Esophagus (tissue), 2 donors: ENCODE measurements at regions not wholly inside any gene's neighbourhood (a gene's known extent, or its start where the extent isn't known, plus 50 kb on each side); places are given as distances from the start of the nearest gene placed in this dataset.

ENCODE experiments used
- H3K27ac ChIP-seq, 2 donors: one replicate each; pipeline ENCODE4 v1.5.1; 2013; ENCODE audit warnings: low read depth in 2 of 2, mild to moderate bottlenecking in 2 of 2, inconsistent platforms in 1 of 2, low read length in 1 of 2, moderate library complexity in 1 of 2
- H3K27me3 ChIP-seq, 2 donors: one replicate each; pipeline ENCODE4 v1.6.1; 2013; ENCODE audit warnings: low read length in 2 of 2, control low read depth in 1 of 2, mild to moderate bottlenecking in 1 of 2; ENCODE audit not compliant: insufficient read depth in 2 of 2, control insufficient read depth in 1 of 2
- H3K36me3 ChIP-seq, 2 donors: one replicate each; pipeline ENCODE4 v1.6.1; 2013; ENCODE audit warnings: low read length in 1 of 2; ENCODE audit not compliant: control insufficient read depth in 2 of 2, insufficient read depth in 2 of 2
- H3K4me1 ChIP-seq, 2 donors: one replicate each; pipeline ENCODE4 v1.6.1; 2013; ENCODE audit warnings: low read length in 1 of 2; ENCODE audit not compliant: control insufficient read depth in 2 of 2, insufficient read depth in 2 of 2
- H3K4me3 ChIP-seq, 2 donors: one replicate each; pipeline ENCODE4 v1.5.1; 2013; ENCODE audit warnings: low read length in 2 of 2, mild to moderate bottlenecking in 2 of 2, low read depth in 1 of 2, moderate library complexity in 1 of 2
- H3K9me3 ChIP-seq, 2 donors: one replicate each; pipeline ENCODE4 v1.6.1; 2013; ENCODE audit warnings: mild to moderate bottlenecking in 2 of 2, low read depth in 1 of 2, low read length in 1 of 2, moderate library complexity in 1 of 2; ENCODE audit not compliant: control insufficient read depth in 2 of 2, insufficient read depth in 1 of 2
- WGBS, 2 donors: extraction: QIAGEN DNeasy Blood & Tissue Kit; methylation state at CpG; one replicate each; pipeline ENCODE4 v1.1.7; 2013; 5-methylcytosine and 5-hydroxymethylcytosine counted together
- donor health status: healthy with polysubstance abuse.
- donor health status: Bipolar disorder and iron deficiency.

GRCh38 chr2:23134726-23135125, 250.3 kb upstream of the KLHL29 start:
- Histone ChIP-seq H3K27ac (no peak overlapping the region), H3K36me3 (no peaks in the 10 kb centered on the region), H3K4me1 (no peaks in the 10 kb centered on the region), H3K27me3 (no peaks in the 10 kb centered on the region), H3K4me3 (no peak overlapping the region), H3K9me3 (no peaks in the 10 kb centered on the region)
- WGBS, 2 donors, result 69 to 81% methylated on average over 1 of the region's 1 CpG

GRCh38 chr2:23135481-23136100, 249.4 kb upstream of the KLHL29 start:
- no peaks in the 10 kb centered on the region for H3K27me3 ChIP-seq
- H3K4me3 ChIP-seq, result no peak overlapping the region
- no peaks in the 10 kb centered on the region for H3K9me3 ChIP-seq
- 20 to 27% methylated on average over 9 of the region's 9 CpGs for WGBS, 2 donors
- no peaks in the 10 kb centered on the region for H3K36me3 ChIP-seq
- H3K27ac ChIP-seq, result no peak overlapping the region
- no peaks in the 10 kb centered on the region for H3K4me1 ChIP-seq

GRCh38 chr2:23137166-23137565, 247.8 kb upstream of the KLHL29 start:
- Histone ChIP-seq H3K4me1 (no peaks in the 10 kb centered on the region), H3K4me3 (no peak overlapping the region), H3K27ac (no peak overlapping the region), H3K9me3 (no peaks in the 10 kb centered on the region), H3K36me3 (no peaks in the 10 kb centered on the region), H3K27me3 (no peaks in the 10 kb centered on the region)
- WGBS, 2 donors, result 84 to 87% methylated on average over 2 of the region's 2 CpGs

- Histone ChIP-seq H3K27me3 (no peaks in the 10 kb centered on the region), H3K4me1 (no peaks in the 10 kb centered on the region), H3K27ac (no peak overlapping the region), H3K9me3 (no peaks in the 10 kb centered on the region), H3K36me3 (no peaks in the 10 kb centered on the region), H3K4me3 (no peak overlapping the region)
- 79 to 80% methylated on average over 4 of the region's 4 CpGs for whole genome bisulfite sequencing, 2 donors
Observed at GRCh38 chr2:23138701-23139100, 246.3 kb upstream of the KLHL29 start.

- Histone ChIP-seq H3K4me3 (no peak overlapping the region), H3K36me3 (no peaks in the 10 kb centered on the region), H3K27me3 (no peaks in the 10 kb centered on the region), H3K4me1 (no peaks in the 10 kb centered on the region), H3K27ac (no peak overlapping the region), H3K9me3 (no peaks in the 10 kb centered on the region)
Observed at GRCh38 chr2:23145460-23145859, 239.5 kb upstream of the KLHL29 start.

GRCh38 chr2:23146011-23146410, 239.0 kb upstream of the KLHL29 start:
- Histone ChIP-seq H3K36me3 (no peaks in the 10 kb centered on the region), H3K4me1 (no peaks in the 10 kb centered on the region)
- 78 to 80% methylated on average over 2 of the region's 2 CpGs for WGBS, 2 donors

GRCh38 chr2:23148342-23148741, 236.6 kb upstream of the KLHL29 start:
- 79 to 82% methylated on average over 3 of the region's 3 CpGs for WGBS, 2 donors
- H3K27me3 ChIP-seq, result no peaks in the 10 kb centered on the region
- no peaks in the 10 kb centered on the region for H3K9me3 ChIP-seq
- H3K4me1 ChIP-seq, result no peaks in the 10 kb centered on the region
- no peak overlapping the region for H3K27ac ChIP-seq
- no peak overlapping the region for H3K4me3 ChIP-seq
- no peaks in the 10 kb centered on the region for H3K36me3 ChIP-seq

More at GRCh38 chr2:23146011-23146410, 239.0 kb upstream of the KLHL29 start:
- no peak overlapping the region for H3K4me3 ChIP-seq
- no peaks in the 10 kb centered on the region for H3K9me3 ChIP-seq
- no peaks in the 10 kb centered on the region for H3K27me3 ChIP-seq
- H3K27ac ChIP-seq, result no peak overlapping the region

GRCh38 chr2:23149777-23150176, 235.2 kb upstream of the KLHL29 start:
- Histone ChIP-seq H3K36me3 (no peaks in the 10 kb centered on the region), H3K4me1 (no peaks in the 10 kb centered on the region), H3K9me3 (no peaks in the 10 kb centered on the region), H3K27me3 (no peaks in the 10 kb centered on the region), H3K27ac (no peak overlapping the region), H3K4me3 (no peak overlapping the region)
- 49 to 52% methylated on average over 2 of the region's 2 CpGs for WGBS, 2 donors

GRCh38 chr2:23153484-23153883, 231.5 kb upstream of the KLHL29 start:
- no peaks in the 10 kb centered on the region for H3K27me3 ChIP-seq
- H3K9me3 ChIP-seq, result no peaks in the 10 kb centered on the region
- H3K36me3 ChIP-seq, result no peaks in the 10 kb centered on the region
- H3K4me1 ChIP-seq, result no peaks in the 10 kb centered on the region
- no peak overlapping the region for H3K4me3 ChIP-seq
- 85 to 90% methylated on average over 3 of the region's 3 CpGs for WGBS, 2 donors
- no peak overlapping the region for H3K27ac ChIP-seq

GRCh38 chr2:23155022-23155421, 230.0 kb upstream of the KLHL29 start:
- no peaks in the 10 kb centered on the region for H3K9me3 ChIP-seq
- no peaks in the 10 kb centered on the region for H3K27me3 ChIP-seq
- WGBS, 2 donors, result 68 to 76% methylated on average over 4 of the region's 4 CpGs
- no peaks in the 10 kb centered on the region for H3K4me1 ChIP-seq
- H3K36me3 ChIP-seq, result no peaks in the 10 kb centered on the region
- no peak overlapping the region for H3K27ac ChIP-seq
- H3K4me3 ChIP-seq, result no peak overlapping the region
